HG03442 (cell line): ENCODE measurements at regions not wholly inside any gene's neighbourhood (a gene's known extent, or its start where the extent isn't known, plus 50 kb on each side); places are given as distances from the start of the nearest gene placed in this dataset.
A peak's percentile ranks its signal among the peaks of the same experiment; 100 is the strongest.

ENCODE experiments used
- ATAC-seq: cut with Tn5 transposase; IDR thresholded peaks from one replicate; pipeline ENCODE4 v1.9.1; 2021; ENCODE audit warnings: mild to moderate bottlenecking, moderate library complexity; ENCODE audit not compliant: unreplicated experiment

DNA sequence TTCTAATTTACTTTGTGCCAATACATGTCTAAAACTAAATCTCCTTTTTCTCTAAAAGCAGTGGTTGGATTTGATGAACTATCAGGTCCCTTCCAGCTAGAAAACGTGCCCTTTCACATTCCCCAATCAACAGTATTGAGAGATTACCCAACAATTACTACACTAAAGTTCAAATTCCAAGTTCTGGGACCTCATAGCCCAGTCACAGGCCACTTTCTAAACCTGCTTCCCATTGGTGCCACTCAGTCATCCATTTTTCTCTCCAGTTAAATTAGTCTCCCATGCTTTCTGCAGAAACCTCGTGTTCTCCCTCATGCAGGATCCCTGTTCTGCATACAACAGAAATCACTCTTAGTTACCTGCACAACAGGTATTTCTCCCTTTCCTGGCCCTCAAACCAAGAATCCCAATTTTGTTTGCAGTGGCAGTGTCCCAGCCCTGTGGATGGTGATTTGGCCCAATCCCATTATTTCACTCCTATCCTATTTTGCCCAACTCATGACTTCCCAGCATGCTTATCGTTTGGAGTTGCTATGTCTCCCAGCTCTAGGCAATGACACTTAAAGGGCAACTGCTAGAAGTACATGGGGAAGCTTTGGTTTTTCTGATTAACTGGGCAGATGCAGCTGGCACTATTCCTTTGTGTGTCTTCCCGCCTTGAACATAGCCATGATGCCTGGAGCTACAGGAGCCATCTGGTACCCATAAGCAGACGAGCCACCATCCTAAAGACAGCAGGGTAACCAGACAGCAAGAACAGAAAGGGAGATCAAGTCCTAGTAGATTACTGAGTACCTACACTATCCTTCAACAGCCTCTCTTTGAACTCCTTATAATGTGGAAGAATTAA is 224.2 kb downstream of the MINAR1 start:
- ATAC-seq, result no peak

DNA sequence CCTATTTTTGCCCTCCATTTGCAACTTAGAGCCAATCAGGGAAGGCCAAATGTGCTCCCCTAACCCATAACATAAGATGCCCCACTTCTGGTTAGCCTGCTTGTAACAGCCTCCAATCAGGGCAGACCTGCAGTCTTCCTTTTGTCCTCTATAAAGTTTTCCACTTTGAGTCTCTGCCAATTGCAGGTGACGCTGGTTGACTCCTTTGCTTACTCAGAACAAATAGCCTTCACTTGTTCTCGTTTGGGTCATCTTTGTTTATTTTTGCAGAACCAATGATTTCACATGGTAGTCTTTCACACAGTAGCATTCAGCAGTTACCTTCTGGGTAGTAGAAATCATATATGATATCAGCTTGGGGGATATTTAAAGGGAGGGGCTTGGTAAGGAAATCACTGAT is 225.6 kb downstream of the MINAR1 start:
- no peak for ATAC-seq

- no peak for ATAC-seq
Observed at GRCh38 chr15:79659691-79660090, 227.6 kb downstream of the MINAR1 start.

DNA sequence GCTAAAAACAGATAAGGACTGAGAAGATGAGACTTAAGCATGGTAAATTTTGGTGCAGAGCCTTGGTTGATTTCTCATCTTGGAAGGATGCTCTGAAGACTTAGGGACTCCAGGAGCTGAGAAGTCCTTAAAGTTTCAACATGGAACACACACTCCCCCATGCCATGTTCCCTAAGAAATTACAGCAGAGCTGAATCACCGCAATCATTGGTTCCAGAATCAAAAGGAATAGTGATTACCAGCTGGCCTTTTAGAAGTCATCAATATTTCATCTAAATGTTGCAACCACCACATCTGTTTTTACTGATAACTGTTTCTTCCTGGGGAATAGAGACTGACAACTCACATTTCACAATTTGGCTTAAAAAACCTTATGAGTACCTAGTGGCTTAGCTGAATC is 229.3 kb downstream of the MINAR1 start:
- ATAC-seq, result no peak

DNA sequence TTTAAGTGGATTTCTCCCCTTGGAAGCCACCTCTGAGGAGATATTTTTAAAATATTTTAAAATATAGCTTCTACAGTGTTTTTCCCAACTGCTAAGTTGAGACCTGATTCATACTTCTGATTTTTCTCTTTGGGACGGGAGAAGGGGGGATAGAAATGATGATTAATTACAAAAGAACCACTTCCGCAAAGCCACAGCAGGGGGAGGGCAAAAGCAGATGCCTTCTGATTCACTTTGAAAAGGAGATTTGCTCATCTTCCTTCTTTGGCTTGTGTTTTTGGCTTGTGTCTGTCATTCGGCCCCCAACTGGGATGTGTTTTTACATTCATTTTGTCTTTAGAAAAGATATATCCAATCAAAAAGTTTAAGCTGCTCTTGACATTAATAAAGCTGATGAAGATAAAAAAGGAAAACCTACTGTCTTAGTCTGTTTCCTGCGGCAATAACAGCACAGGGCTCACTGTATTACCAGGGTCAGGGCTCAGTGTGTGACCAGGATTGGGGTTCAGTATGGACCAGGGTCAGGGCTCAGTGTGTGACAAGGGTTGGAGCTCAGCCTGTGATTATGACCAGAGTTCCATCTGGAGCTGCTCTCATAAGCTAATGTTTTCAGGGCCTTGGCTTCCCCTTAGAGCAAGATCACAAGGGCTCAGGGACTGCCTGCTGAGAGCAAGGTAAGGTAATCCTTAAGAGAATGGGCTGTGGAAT is 223.2 kb downstream of the MTHFS start:
- peak; percentile 78 for ATAC-seq

DNA sequence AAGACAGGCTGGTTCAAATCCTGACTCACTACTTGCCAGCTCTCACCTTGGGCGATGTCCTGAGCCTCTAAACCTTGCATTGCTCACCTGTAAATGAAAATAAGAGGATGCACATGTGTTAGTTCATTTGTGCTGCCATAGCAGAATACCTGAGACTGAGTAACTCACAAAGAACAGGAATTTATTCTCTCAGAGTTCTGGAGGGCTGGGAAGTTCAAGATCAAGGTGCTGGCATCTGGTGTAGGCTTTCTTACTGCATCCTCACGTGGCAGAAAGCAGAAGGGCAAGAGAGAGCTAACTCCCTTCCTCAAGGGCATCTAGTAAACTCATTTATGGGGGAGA is 222.7 kb downstream of the MTHFS start:
- no peak for ATAC-seq

GRCh38 chr15:79675982-79676381 is 220.8 kb downstream of the MTHFS start:
- ATAC-seq, result no peak

DNA sequence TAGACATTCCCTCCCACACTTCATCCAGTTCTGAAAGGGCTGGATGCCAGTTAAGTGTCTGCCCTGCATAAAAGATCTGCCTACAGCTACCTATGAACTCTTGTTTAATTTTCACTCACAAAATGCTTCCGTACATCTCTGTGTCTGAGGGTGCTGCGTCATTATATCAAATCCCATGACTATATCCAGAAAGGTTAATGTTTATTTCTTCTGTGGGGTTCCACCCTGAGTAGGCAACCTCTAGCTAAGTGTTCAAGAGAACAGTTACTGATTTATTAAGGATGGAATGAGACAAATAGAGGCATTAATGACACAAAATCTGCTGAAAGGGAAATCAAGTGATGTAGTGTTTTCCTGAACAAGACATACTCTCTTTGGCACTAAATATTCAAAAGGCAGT is 220.2 kb downstream of the MTHFS start:
- no peak for ATAC-seq

GRCh38 chr15:79677241-79677640 is 219.6 kb downstream of the MTHFS start:
- ATAC-seq, result no peak

GRCh38 chr15:79678032-79678701 is 218.6 kb downstream of the MTHFS start:
- ATAC-seq, result no peak

- ATAC-seq, result peak; percentile 65
Observed at GRCh38 chr15:79680720-79681119, 216.1 kb downstream of the MTHFS start.

DNA sequence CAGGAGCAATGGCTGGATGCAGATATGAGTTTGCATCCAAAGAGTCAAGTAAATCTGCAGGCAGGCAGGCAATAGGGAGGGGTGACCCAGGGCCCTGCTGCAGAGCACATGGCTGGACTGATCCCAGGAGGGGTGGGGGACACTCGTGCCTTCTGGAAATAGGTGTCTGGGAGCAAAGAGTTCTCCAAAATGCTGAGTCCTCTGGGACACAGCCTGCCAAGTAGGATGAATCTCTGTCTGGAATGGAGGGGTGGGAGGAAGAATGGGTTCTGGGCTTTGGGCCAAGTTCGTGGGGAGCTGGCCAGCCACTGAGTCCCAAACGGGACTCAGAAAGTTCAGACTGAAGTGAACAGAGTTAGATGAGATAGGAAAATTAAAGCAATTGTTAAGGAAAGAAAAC is 214.5 kb downstream of the MTHFS start:
- ATAC-seq, result no peak

DNA sequence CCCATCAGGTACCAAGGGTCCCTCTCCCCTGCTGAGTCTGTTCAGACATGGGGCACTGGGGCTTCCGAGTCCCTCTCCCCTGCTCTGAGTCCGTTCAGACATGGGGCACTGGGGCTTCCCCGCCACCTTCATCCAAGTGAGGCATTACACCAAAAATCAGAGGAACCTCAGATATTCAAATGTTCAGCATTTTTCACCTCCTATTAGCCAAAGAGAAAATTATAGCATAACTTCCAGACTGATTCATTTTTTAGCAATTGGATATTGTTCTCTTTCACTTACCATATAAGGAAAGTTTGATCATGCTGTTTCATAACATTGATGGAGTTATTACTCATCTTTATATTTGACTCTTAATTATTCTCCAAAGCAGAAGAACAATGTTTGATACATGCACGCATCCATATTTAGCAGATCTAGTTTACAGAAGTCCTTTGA is 213.9 kb downstream of the MTHFS start:
- ATAC-seq, result no peak

DNA sequence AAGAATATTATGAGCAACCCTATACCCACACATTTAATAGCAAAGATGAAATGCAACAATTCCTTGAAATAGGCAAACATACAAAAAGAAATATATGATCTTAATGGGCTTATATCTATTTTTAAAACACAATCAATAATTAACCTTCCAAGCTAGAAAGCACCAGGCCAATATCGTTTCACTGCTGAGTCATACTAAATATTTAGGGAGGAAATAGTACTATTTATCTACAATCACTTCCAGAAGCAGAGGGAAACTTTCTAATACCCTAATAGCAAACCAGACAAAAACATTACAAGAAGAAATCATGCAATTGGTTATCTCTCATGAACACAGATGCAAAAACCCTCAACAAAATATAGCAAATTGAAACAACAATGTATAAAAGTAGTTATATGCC is 207.8 kb downstream of the MTHFS start:
- no peak for ATAC-seq

DNA sequence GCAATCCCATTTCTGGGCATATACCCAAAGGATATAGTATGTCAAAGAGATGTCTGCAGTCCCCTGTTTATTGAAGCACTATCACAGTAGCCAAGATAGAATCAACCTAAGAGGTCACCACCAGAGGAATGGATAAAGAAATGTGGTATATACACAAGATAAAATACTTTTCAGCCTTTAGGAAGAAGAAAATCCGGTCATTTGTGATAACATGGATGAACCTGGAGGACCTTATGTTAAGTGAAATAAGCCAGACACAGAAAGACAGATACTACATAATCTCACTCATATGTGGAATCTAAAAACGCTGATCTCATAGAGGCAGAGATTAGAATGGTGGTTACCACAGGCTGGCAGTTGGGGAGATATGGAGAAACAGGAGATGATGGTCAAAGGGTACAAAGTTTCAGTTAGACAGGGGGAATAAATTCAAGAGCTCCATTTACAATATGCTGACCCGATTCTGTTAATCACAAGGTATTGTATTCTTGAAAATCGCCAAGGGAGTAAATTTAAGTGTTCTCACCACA is 195.8 kb downstream of the MTHFS start:
- ATAC-seq, result no peak

- no peak for ATAC-seq
Observed at GRCh38 chr15:79702621-79703020, 194.2 kb downstream of the MTHFS start.

GRCh38 chr15:79721256-79721655 is 175.6 kb downstream of the MTHFS start:
- ATAC-seq, result no peak

DNA sequence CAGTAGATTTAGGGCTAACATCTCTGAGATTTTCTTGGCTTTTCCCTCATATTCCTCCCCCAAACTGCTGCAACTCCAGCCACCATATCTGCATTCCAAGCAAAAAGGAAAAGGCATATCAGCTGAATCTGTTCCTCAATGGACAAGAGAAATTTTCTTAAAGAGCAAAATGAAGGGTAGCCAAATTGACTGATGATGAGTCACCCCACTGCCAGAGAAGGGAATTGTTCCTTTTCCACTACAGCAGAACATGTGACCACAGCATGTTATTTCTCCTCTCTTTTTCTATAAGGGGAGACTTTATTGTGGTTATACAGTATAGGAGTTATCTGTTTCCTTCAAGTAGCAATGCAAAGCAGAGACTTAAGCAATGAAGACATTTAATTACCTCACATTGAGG is 172.5 kb downstream of the MTHFS start:
- ATAC-seq, result no peak

DNA sequence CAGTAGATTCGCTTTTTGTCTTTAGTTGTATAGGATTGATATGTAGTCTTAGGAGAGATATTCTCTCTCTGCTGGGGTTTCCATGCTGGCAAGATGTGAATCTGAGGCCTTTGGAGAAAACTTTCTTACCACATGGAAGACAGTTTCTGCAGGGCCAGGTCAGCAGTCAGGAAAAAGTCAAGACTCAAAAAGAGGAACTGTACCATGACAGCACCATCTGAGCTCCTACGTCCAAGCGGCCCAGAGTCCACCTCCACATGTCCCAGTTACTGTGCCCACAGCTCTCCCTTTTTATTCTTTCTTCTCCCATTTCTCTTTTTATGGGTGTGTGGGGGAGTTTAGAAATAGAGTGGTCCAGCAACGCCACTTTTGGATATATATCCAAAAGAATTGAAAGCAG is 172.0 kb downstream of the MTHFS start:
- no peak for ATAC-seq

DNA sequence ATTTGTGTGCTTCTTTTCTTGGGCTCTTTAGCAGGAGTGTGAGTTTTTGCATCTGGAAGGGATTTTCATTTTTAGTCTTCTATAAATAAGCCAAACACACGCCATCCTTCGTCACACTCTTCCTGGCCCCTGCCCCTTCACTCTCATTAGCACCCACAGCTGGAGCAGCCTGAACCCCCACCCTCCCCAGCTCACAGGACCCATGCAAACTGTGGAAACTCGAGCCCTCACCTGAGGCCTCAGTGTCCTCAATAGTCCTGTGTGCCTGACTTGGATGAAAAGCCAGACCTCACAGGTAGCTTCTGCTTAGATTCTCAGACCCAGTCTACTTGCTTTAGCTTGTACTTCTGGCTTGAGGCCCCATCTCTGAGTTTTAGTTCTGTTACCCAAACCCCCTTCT is 167.9 kb downstream of the MTHFS start:
- no peak for ATAC-seq

GRCh38 chr15:79736435-79737000 is 160.3 kb downstream of the MTHFS start:
- no peak for ATAC-seq
